H1 (cell line): ENCODE measurements at regions not wholly inside any gene's neighbourhood (a gene's known extent, or its start where the extent isn't known, plus 50 kb on each side); places are given as distances from the start of the nearest gene placed in this dataset.

Source experiments
- CBX8 ChIP-seq: fragments of 300-800, 300-1000 bp; sonication (generic); IDR thresholded peaks from 2 replicates; pipeline ENCODE4 v1.7.1; 2016; ENCODE audit warnings: low read depth, low read length, borderline replicate concordance
- CHD1 ChIP-seq: IDR thresholded peaks from 2 replicates; pipeline ENCODE4 v1.6.1; 2012; ENCODE audit warnings: low read depth, low read length, improper control_type of control experiment
- CTBP2 ChIP-seq: IDR thresholded peaks from 2 replicates; pipeline ENCODE4 v1.7.0; 2011; ENCODE audit warnings: borderline replicate concordance, mild to moderate bottlenecking, moderate library complexity, mixed read lengths, low read length; ENCODE audit not compliant: insufficient read depth, insufficient read length
- RAD21 ChIP-seq, 2 experiments: IDR thresholded peaks in 1 of 2; conservative IDR thresholded peaks in 1 of 2; 2 replicates each; pipeline ENCODE4 v1.6.1; 2011; ENCODE audit warnings: low read depth in 2 of 2, low read length in 2 of 2, improper control_type of control experiment in 1 of 2, inconsistent platforms in 1 of 2, mild to moderate bottlenecking in 1 of 2, moderate library complexity in 1 of 2
- RXRA ChIP-seq: IDR thresholded peaks from 2 replicates; pipeline ENCODE4 v1.6.1; 2011; ENCODE audit warnings: low read depth, mild to moderate bottlenecking, low read length, moderate library complexity; ENCODE audit not compliant: insufficient read depth
- SIN3A ChIP-seq, 2 experiments: IDR thresholded peaks in 1 of 2; conservative IDR thresholded peaks in 1 of 2; 2 replicates each; pipeline ENCODE4 v1.6.1; 2011 to 2012; ENCODE audit warnings: low read length in 2 of 2, improper control_type of control experiment in 1 of 2, low read depth in 1 of 2, mild to moderate bottlenecking in 1 of 2
- TAF1 ChIP-seq: IDR thresholded peaks from 2 replicates; pipeline ENCODE4 v1.6.1; 2011; ENCODE audit warnings: mild to moderate bottlenecking, low read depth, low read length

GRCh38 chr22:48669986-48670716 is 1157.5 kb downstream of the BRD1 start (continued):
- TF ChIP-seq CHD1 (no peak), RXRA (no peak), RAD21 (IDR thresholded peaks at IDR 0.05 in 1 of 2, conservative IDR thresholded peaks at IDR 0.05 in 1 of 2; ENCODE audit: low read depth in 2 of 2, low read length in 2 of 2) (no peak), TAF1 (no peak), CBX8 (no peak), CTBP2 (no peak), SIN3A (conservative IDR thresholded peaks at IDR 0.05 in 1 of 2, IDR thresholded peaks at IDR 0.05 in 1 of 2; ENCODE audit: low read depth in 1 of 2, low read length in 2 of 2) (no peak)
- TF ChIP-seq, all 59 proteins: peak for 0
